CD4-positive, alpha-beta memory T cell (primary cell): ENCODE measurements at regions not wholly inside any gene's neighbourhood (a gene's known extent, or its start where the extent isn't known, plus 50 kb on each side); places are given as distances from the start of the nearest gene placed in this dataset.

ENCODE experiments used
- CTCF ChIA-PET: fragments of 350-600 bp; sonication (Branson Sonifier 250); formaldehyde crosslinking; loops from one replicate; lab custom pipeline; 2021; ENCODE audit warnings: inconsistent platforms; ENCODE audit not compliant: partially characterized antibody; lab: Charles Lee
- POLR2A ChIA-PET: fragments of 350-600 bp; sonication (Branson Sonifier 250); formaldehyde crosslinking; loops from one replicate; lab custom pipeline; 2021; ENCODE audit not compliant: partially characterized antibody; lab: Charles Lee
- DNase-seq, 5 donors: peaks; one replicate each; pipeline versions ENCODE4 v3.0.0 to v3.0.0-alpha.2; 2020 to 2022; ENCODE audit warnings: mixed read lengths in 1 of 5
- H3K27ac ChIP-seq: one replicate; pipeline ENCODE4 v1.7.0; 2013; ENCODE audit warnings: low read depth, low read length
- H3K27me3 ChIP-seq: 2 replicates; pipeline ENCODE4 v1.7.0; 2013; ENCODE audit warnings: mild to moderate bottlenecking, low read length, moderate library complexity; ENCODE audit not compliant: insufficient read depth
- H3K36me3 ChIP-seq: 2 replicates; pipeline ENCODE4 v1.7.0; 2013; ENCODE audit warnings: mild to moderate bottlenecking, low read length, moderate library complexity; ENCODE audit not compliant: insufficient read depth
- H3K4me1 ChIP-seq: 2 replicates; pipeline ENCODE4 v1.7.0; 2013; ENCODE audit warnings: mild to moderate bottlenecking, low read length, moderate library complexity; ENCODE audit not compliant: insufficient read depth
- H3K4me3 ChIP-seq, 2 donors: one replicate each; pipeline ENCODE4 v1.7.0; 2013; ENCODE audit warnings: low read length in 2 of 2, mild to moderate bottlenecking in 1 of 2
- H3K9me3 ChIP-seq, 2 donors: one replicate each; pipeline ENCODE4 v1.7.0; 2013; ENCODE audit warnings: low read length in 2 of 2, control low read depth in 1 of 2; ENCODE audit not compliant: control insufficient read depth in 1 of 2
- H3K27ac Mint-ChIP-seq, 7 donors: one replicate each; pipeline ENCODE4 v1.8.0; 2020 to 2021; ENCODE audit warnings: mixed read lengths in 7 of 7, mild to moderate bottlenecking in 6 of 7, inconsistent platforms in 3 of 7, moderate library complexity in 3 of 7
- H3K27me3 Mint-ChIP-seq, 2 donors: one replicate each; pipeline ENCODE4 v1.8.0; 2020 to 2021; ENCODE audit warnings: mixed read lengths in 2 of 2
- H3K36me3 Mint-ChIP-seq, 2 donors: one replicate each; pipeline ENCODE4 v1.8.0; 2020 to 2021; ENCODE audit warnings: mixed read lengths in 2 of 2, inconsistent platforms in 1 of 2, mild to moderate bottlenecking in 1 of 2
- H3K4me1 Mint-ChIP-seq, 4 donors: one replicate each; pipeline ENCODE4 v1.8.0; 2020 to 2021; ENCODE audit warnings: mixed read lengths in 4 of 4, mild to moderate bottlenecking in 1 of 4
- H3K4me3 Mint-ChIP-seq, 8 donors: one replicate each; pipeline ENCODE4 v1.8.0; 2020 to 2021; ENCODE audit warnings: mixed read lengths in 8 of 8, mild to moderate bottlenecking in 7 of 8, moderate library complexity in 6 of 8, inconsistent platforms in 3 of 8
- H3K9me3 Mint-ChIP-seq, 8 donors: one replicate each; pipeline ENCODE4 v1.8.0; 2020 to 2021; ENCODE audit warnings: mixed read lengths in 8 of 8, mild to moderate bottlenecking in 5 of 8, inconsistent platforms in 3 of 8, moderate library complexity in 1 of 8
- intact Hi-C: fragments of 100-400 bp; cut with micrococcal nuclease; formaldehyde crosslinking; loops from one replicate; pipeline ENCODE4 v1.15.1; 2023

DNA sequence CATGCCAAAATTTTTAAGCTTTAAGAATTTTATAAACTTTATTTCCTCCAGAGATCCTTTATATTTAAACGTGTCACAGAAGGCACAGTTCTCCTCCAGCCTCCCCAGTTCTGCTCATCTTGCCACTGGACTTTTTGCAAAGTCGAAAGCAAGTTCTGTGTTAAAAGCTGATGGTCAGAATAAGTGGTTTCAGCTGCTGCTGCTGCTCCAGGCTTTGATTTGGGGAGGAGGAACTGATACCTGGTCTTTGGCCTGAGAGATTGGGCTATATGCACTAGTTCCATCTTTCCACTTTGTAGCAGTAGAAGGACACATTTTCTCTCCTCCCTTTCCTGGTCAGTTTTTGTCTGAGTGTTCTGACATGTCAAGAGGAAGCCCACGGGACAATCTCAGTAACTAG is 435.9 kb upstream of the PHF14 start:
- H3K4me3 ChIP-seq, result no peak overlapping the region
- Mint-ChIP-seq H3K27ac (no peak overlapping the region), H3K36me3 (no peaks in the 10 kb centered on the region), H3K9me3 (peaks cover 0 to 3% (median 0%) of the 10 kb centered on the region in 8 donors), H3K27me3 (no peaks in the 10 kb centered on the region), H3K4me1 (no peaks in the 10 kb centered on the region), H3K4me3 (no peak overlapping the region)
- ChIA-PET CTCF (no interaction called here), POLR2A (no interaction called here)
- no peaks in the 10 kb centered on the region for H3K9me3 ChIP-seq
- no peaks in the 10 kb centered on the region for H3K36me3 ChIP-seq
- H3K27me3 ChIP-seq, result no peaks in the 10 kb centered on the region
- H3K27ac ChIP-seq, result no peak overlapping the region
- no peaks in the 10 kb centered on the region for H3K4me1 ChIP-seq
- no peak for DNase-seq
- intact Hi-C loops, result no loop called here

DNA sequence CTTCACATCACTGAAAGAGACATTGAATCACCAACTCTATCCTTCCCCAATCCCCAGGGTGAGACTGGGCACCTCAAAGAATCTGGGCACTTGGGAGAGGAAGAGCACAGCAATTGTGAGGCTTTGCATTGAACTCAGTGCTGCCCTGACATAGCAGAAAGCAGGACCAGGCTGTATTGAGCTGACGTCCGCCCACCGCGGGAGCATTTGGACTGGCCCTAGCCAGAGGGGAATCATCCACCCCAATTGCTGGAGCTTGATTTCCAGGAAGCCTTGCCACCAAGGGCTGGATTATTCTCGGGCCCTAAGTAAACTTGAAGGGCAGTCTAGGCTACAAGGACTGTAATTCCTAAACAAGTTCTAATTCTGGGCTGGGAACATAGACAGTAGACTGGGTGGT is 416.3 kb upstream of the PHF14 start:
- no peak for DNase-seq
- Histone ChIP-seq H3K4me3 (no peak overlapping the region), H3K4me1 (no peaks in the 10 kb centered on the region), H3K27me3 (no peaks in the 10 kb centered on the region), H3K36me3 (no peaks in the 10 kb centered on the region), H3K27ac (no peak overlapping the region), H3K9me3 (no peaks in the 10 kb centered on the region)
- intact Hi-C loops, result no loop called here
- Mint-ChIP-seq H3K9me3 (no peaks in the 10 kb centered on the region), H3K27me3 (no peaks in the 10 kb centered on the region), H3K36me3 (no peaks in the 10 kb centered on the region), H3K4me3 (no peak overlapping the region), H3K27ac (no peak overlapping the region), H3K4me1 (no peaks in the 10 kb centered on the region)
- CTCF ChIA-PET, result no interaction called here
- POLR2A ChIA-PET, result no interaction called here

DNA sequence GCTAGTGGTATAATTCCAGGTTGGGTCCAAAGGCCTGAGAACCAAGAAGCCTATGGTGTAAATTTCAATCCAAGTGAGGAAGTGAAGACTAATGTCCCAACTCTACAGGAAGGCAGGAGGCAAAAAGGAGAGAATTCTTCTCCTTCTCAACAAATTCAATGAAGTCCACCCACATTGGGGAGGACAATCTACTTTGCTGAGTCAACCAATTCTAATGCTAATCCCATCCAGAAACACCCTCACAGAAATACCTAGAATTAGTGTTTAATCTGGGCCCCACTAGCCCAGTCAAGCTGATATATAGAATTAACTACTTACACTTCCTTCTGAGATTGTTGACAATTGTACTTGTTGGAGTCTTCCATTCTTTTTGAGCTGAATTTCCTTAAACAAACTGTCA is 413.2 kb upstream of the PHF14 start:
- CTCF ChIA-PET, result no interaction called here
- no peak overlapping the region for H3K4me3 ChIP-seq
- no peak for DNase-seq
- H3K4me1 ChIP-seq, result no peaks in the 10 kb centered on the region
- Mint-ChIP-seq H3K4me1 (no peaks in the 10 kb centered on the region), H3K9me3 (peaks cover 0 to 4% (median under 1%) of the 10 kb centered on the region in 8 donors), H3K27me3 (no peaks in the 10 kb centered on the region), H3K36me3 (no peaks in the 10 kb centered on the region), H3K27ac (no peak overlapping the region), H3K4me3 (no peak overlapping the region)
- H3K27ac ChIP-seq, result no peak overlapping the region
- intact Hi-C loops, result no loop called here
- no peaks in the 10 kb centered on the region for H3K27me3 ChIP-seq
- H3K36me3 ChIP-seq, result no peaks in the 10 kb centered on the region
- no peaks in the 10 kb centered on the region for H3K9me3 ChIP-seq
- POLR2A ChIA-PET, result no interaction called here

DNA sequence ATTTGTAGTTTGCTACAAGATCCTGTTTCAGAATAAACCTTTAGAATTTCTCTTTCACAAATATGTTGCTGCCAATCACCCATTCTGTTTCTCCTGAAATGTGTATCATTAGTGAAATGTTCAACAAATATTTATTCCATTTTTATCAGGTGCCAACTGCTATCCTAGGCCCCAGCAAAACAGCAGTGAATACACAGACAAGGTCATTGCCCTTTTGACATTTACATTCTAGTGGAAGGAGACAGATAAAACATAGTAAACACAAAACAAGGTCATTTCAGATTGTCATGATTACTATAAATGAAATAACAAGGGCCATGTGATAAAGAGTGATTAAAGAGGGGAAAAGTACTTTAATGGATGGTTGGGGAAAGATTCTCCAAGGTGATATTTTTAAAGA is 404.8 kb upstream of the PHF14 start:
- Mint-ChIP-seq H3K27me3 (no peaks in the 10 kb centered on the region), H3K4me1 (no peaks in the 10 kb centered on the region), H3K36me3 (no peaks in the 10 kb centered on the region), H3K4me3 (no peak overlapping the region), H3K9me3 (peaks cover 0 to 9% (median 5%) of the 10 kb centered on the region in 8 donors), H3K27ac (no peak overlapping the region)
- intact Hi-C loops, result no loop called here
- H3K4me1 ChIP-seq, result no peaks in the 10 kb centered on the region
- H3K4me3 ChIP-seq, result no peak overlapping the region
- no peak for DNase-seq
- ChIA-PET POLR2A (no interaction called here), CTCF (no interaction called here)
- H3K27ac ChIP-seq, result no peak overlapping the region
- no peaks in the 10 kb centered on the region for H3K9me3 ChIP-seq
- H3K27me3 ChIP-seq, result no peaks in the 10 kb centered on the region
- no peaks in the 10 kb centered on the region for H3K36me3 ChIP-seq

- Histone ChIP-seq H3K4me3 (no peak overlapping the region), H3K36me3 (no peaks in the 10 kb centered on the region), H3K9me3 (no peaks in the 10 kb centered on the region), H3K27me3 (no peaks in the 10 kb centered on the region), H3K27ac (no peak overlapping the region), H3K4me1 (no peaks in the 10 kb centered on the region)
- intact Hi-C loops, result no loop called here
- POLR2A ChIA-PET, result no interaction called here
- Mint-ChIP-seq H3K9me3 (no peaks in the 10 kb centered on the region), H3K36me3 (no peaks in the 10 kb centered on the region), H3K4me3 (no peak overlapping the region), H3K4me1 (no peaks in the 10 kb centered on the region), H3K27me3 (no peaks in the 10 kb centered on the region), H3K27ac (no peak overlapping the region)
- CTCF ChIA-PET, result no interaction called here
- no peak for DNase-seq
Observed at GRCh38 chr7:10571759-10572158, 401.9 kb upstream of the PHF14 start.

DNA sequence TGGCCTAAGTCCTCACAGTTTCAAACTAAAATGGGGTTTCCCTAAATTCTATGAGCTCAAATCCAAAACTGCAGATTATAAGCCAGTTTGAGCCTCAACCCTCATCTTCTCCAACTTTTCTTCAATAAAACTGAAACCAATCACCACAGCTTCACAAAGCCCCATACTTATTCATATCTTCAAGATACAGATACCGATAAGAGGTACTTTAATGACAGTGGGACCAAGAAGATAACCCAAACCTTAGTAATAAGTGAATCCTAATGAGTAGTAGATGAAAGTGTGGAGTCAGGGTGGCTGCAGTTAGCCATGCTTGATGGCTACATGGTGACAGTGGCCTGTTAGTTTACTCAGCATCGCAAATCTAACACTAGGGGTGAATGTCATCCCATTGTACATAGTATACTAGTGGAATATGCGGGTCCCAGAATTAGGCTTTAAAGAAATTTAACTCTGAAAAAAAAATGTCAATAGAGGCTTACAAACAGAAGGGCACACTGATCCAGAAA is 395.8 kb upstream of the PHF14 start:
- no peaks in the 10 kb centered on the region for H3K4me1 ChIP-seq
- no peak for DNase-seq
- no peaks in the 10 kb centered on the region for H3K27me3 Mint-ChIP-seq
- peaks cover 0 to 2% (median 0%) of the 10 kb centered on the region in 8 donors for H3K9me3 Mint-ChIP-seq
- H3K27ac ChIP-seq, result no peak overlapping the region
- no peaks in the 10 kb centered on the region for H3K36me3 Mint-ChIP-seq
- intact Hi-C loops, result no loop called here
- H3K4me1 Mint-ChIP-seq, result no peaks in the 10 kb centered on the region
- H3K9me3 ChIP-seq, result no peaks in the 10 kb centered on the region
- no peak overlapping the region for H3K27ac Mint-ChIP-seq
- H3K4me3 Mint-ChIP-seq, result no peak overlapping the region
- no peaks in the 10 kb centered on the region for H3K27me3 ChIP-seq
- no peaks in the 10 kb centered on the region for H3K36me3 ChIP-seq
- H3K4me3 ChIP-seq, result no peak overlapping the region
- CTCF ChIA-PET, result no interaction called here
- POLR2A ChIA-PET, result no interaction called here

DNA sequence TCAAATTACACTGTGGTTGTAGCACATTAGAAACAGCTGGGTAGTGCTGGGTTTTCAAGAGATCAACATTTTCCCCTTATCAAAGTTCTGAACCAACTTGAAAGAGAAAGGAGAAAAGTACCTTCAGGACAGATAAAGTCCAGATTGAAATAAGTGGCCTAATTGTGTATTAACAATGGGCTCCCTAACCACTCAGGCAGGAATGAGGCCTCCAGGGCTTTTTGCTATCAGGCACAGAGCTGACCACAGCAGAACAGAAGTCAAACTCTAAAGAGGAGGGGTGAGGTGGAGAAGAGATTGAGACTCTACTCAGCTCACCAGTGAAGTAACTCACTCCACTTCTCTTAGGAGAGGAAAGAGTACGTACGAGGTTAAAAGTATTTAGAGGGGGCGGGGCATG is 394.1 kb upstream of the PHF14 start:
- ChIA-PET CTCF (no interaction called here), POLR2A (no interaction called here)
- no peak for DNase-seq
- H3K4me3 ChIP-seq, result no peak overlapping the region
- Mint-ChIP-seq H3K27me3 (no peaks in the 10 kb centered on the region), H3K36me3 (no peaks in the 10 kb centered on the region), H3K4me1 (no peaks in the 10 kb centered on the region), H3K4me3 (no peak overlapping the region), H3K27ac (no peak overlapping the region), H3K9me3 (peaks cover 0 to 2% (median 0%) of the 10 kb centered on the region in 8 donors)
- no peaks in the 10 kb centered on the region for H3K36me3 ChIP-seq
- intact Hi-C loops, result no loop called here
- H3K4me1 ChIP-seq, result no peaks in the 10 kb centered on the region
- H3K27me3 ChIP-seq, result no peaks in the 10 kb centered on the region
- H3K27ac ChIP-seq, result no peak overlapping the region
- no peaks in the 10 kb centered on the region for H3K9me3 ChIP-seq

DNA sequence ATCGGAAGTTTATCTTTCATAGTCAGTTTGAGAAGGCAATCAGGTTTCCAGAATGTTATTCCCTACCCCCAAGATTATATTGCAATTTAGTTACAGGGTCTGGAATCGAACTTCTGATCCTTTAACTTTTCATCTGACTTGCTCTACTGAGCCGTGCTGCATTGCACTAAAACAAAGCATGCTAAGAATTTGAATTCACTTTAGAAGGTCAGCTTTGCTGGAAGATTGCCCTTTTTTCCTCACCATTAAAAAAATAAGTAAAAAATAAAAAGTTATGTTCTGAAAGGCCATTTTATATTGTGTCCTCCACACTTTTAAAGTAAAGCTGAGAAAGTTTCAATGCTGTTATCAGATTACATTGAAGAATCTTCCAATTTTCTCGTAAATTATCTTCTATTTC is 388.8 kb upstream of the PHF14 start:
- Histone ChIP-seq H3K27me3 (no peaks in the 10 kb centered on the region), H3K4me1 (no peaks in the 10 kb centered on the region), H3K27ac (no peak overlapping the region), H3K9me3 (no peaks in the 10 kb centered on the region), H3K36me3 (no peaks in the 10 kb centered on the region), H3K4me3 (no peak overlapping the region)
- no peak for DNase-seq
- Mint-ChIP-seq H3K4me1 (no peaks in the 10 kb centered on the region), H3K4me3 (no peak overlapping the region), H3K27me3 (no peaks in the 10 kb centered on the region), H3K9me3 (no peaks in the 10 kb centered on the region), H3K36me3 (no peaks in the 10 kb centered on the region), H3K27ac (no peak overlapping the region)
- POLR2A ChIA-PET, result no interaction called here
- intact Hi-C loops, result no loop called here
- CTCF ChIA-PET, result no interaction called here
